GM04503 (cell line): ENCODE measurements at regions not wholly inside any gene's neighbourhood (a gene's known extent, or its start where the extent isn't known, plus 50 kb on each side); places are given as distances from the start of the nearest gene placed in this dataset.

Source experiments
- DNase-seq: peaks from one replicate; pipeline ENCODE4 v3.0.0-alpha.2; 2012; ENCODE audit warnings: low read depth

GRCh38 chr16:86388976-86389375 is 121.4 kb upstream of the FOXF1 start:
- no peak for DNase-seq

- no peak for DNase-seq
Observed at GRCh38 chr16:86389566-86390328, 120.6 kb upstream of the FOXF1 start.

GRCh38 chr16:86390335-86390734 is 120.0 kb upstream of the FOXF1 start:
- DNase-seq = no peak

GRCh38 chr16:86391486-86391885 is 118.8 kb upstream of the FOXF1 start:
- DNase-seq = no peak

- peak; percentile 36 for DNase-seq
Observed at GRCh38 chr16:86391984-86392383, 118.3 kb upstream of the FOXF1 start.

- no peak for DNase-seq
Observed at GRCh38 chr16:86392436-86393152, 117.7 kb upstream of the FOXF1 start.

GRCh38 chr16:86393907-86394626 is 116.3 kb upstream of the FOXF1 start:
- no peak for DNase-seq

- no peak for DNase-seq
Observed at GRCh38 chr16:86395477-86395876, 114.8 kb upstream of the FOXF1 start.

- DNase-seq = peak; percentile 57
Observed at GRCh38 chr16:86396422-86396821, 113.9 kb upstream of the FOXF1 start.

GRCh38 chr16:86396901-86397311 is 113.4 kb upstream of the FOXF1 start:
- peak; percentile 74 for DNase-seq

- no peak for DNase-seq
Observed at GRCh38 chr16:86398201-86398600, 112.1 kb upstream of the FOXF1 start.

GRCh38 chr16:86398622-86399021 is 111.7 kb upstream of the FOXF1 start:
- no peak for DNase-seq

GRCh38 chr16:86401126-86401525 is 109.2 kb upstream of the FOXF1 start:
- DNase-seq = no peak

- DNase-seq = no peak
Observed at GRCh38 chr16:86403085-86403484, 107.2 kb upstream of the FOXF1 start.

GRCh38 chr16:86403541-86404163 is 106.7 kb upstream of the FOXF1 start:
- no peak for DNase-seq

- no peak for DNase-seq
Observed at GRCh38 chr16:86404678-86405077, 105.6 kb upstream of the FOXF1 start.

- no peak for DNase-seq
Observed at GRCh38 chr16:86405319-86405718, 105.0 kb upstream of the FOXF1 start.

GRCh38 chr16:86406056-86406455 is 104.3 kb upstream of the FOXF1 start:
- no peak for DNase-seq

GRCh38 chr16:86408685-86409084 is 101.6 kb upstream of the FOXF1 start:
- no peak for DNase-seq

- no peak for DNase-seq
Observed at GRCh38 chr16:86410081-86410480, 100.2 kb upstream of the FOXF1 start.

- DNase-seq = no peak
Observed at GRCh38 chr16:86410529-86410928, 99.8 kb upstream of the FOXF1 start.

- no peak for DNase-seq
Observed at GRCh38 chr16:86411897-86412296, 98.4 kb upstream of the FOXF1 start.
